ENCODE measurements at regions not wholly inside any gene's neighbourhood (a gene's known extent, or its start where the extent isn't known, plus 50 kb on each side); places are given as distances from the start of the nearest gene placed in this dataset.
"Not testable (repeated sequence)": the region's sequence is repeated elsewhere in the genome, so short reads cannot be mapped to it uniquely, and the experiment has no call there.

DNA sequence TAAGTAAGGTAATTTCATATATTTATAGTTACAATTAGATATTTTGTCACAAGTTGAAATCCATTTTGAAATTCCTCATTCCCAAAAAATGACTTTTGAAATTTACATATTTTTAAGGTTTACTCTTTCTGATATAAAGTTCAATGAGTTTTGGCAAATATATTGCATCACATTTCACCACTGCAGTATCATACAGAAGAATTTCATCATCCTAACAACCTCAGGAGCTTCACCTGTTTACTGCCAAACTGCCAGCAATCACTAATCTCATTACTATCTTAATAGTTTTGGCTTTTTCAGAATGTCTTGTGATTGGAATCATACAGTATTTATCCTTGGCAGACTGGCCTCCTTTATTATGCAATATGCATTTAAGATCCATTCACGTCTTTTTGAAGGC, 1578.9 kb downstream of the REEP3 start:
- no peak for DNase-seq
- no peak for ATAC-seq
- intact Hi-C loops (cut with DNase I, micrococcal nuclease): no loop called here
- Histone ChIP-seq H3K4me1 (ENCODE audit: low read depth) (no peaks in the 10 kb centered on the region), H3K4me3 (no peak overlapping the region), H3K9me3 (no peaks in the 10 kb centered on the region), H3K36me3 (ENCODE audit: low read depth) (no peaks in the 10 kb centered on the region)
- no peak for TF ChIP-seq CTCF (IDR thresholded peaks at IDR 0.05)

GRCh38 chr10:65100881-65101280, 1579.7 kb downstream of the REEP3 start:
- H3K36me3 ChIP-seq (ENCODE audit: low read depth); ATAC-seq; H3K9me3 ChIP-seq; DNase-seq; intact Hi-C loops (cut with DNase I, micrococcal nuclease); H3K4me3 ChIP-seq; H3K4me1 ChIP-seq (ENCODE audit: low read depth): not testable (repeated sequence)

DNA sequence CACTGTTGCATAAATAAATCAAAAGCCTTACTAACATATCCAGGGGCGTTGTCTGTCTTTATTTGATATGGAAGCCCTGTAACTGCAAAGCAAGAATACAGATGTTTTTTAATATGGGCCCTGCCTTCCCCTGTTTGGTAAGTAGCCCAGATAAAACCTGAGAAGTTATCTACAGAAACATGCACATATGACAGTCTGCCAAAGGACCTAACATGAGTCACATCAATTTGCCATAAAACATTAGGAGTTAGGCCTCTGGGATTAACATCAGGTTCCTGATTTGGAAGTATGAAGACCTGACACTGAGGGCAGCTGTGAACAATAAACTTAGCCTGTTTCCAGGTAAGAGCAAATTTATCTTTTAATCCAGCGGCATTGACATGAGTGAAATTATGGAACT, 1588.8 kb downstream of the REEP3 start:
- H3K36me3 ChIP-seq (ENCODE audit: low read depth): no peaks in the 10 kb centered on the region
- DNase-seq (no peak), ATAC-seq (no peak)
- H3K9me3 ChIP-seq: peaks cover 13% of the 10 kb centered on the region
- intact Hi-C loops (cut with DNase I, micrococcal nuclease): no loop called here
- H3K4me1 ChIP-seq (ENCODE audit: low read depth): no peaks in the 10 kb centered on the region
- no peak for TF ChIP-seq CTCF (IDR thresholded peaks at IDR 0.05)
- H3K4me3 ChIP-seq: no peak overlapping the region

- H3K4me3 ChIP-seq; ATAC-seq; H3K9me3 ChIP-seq; H3K4me1 ChIP-seq (ENCODE audit: low read depth); H3K36me3 ChIP-seq (ENCODE audit: low read depth); intact Hi-C loops (cut with DNase I, micrococcal nuclease); DNase-seq: not testable (repeated sequence)
These were observed 1589.9 kb downstream of the REEP3 start for GRCh38 chr10:65111059-65111458.

DNA sequence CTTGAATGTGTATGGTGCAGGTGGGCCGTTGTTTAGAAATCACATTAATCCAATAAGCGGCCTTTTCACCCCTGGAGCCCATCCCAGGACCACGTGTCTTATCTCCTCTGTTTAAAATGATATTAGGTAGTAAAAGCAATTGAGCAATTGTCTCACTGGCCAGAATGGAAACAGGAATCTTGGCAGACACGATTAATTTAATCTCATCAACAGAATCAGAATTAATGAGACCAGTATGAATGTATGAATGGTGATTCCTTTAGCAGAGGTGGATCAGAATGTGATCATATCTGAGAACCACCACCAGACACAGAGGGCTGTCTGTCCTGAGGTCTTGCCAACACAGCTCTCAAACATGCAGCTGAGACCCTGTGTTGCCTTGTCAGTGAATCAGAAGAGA, 1591.4 kb downstream of the REEP3 start:
- intact Hi-C loops (cut with DNase I, micrococcal nuclease): no loop called here
- no peak for TF ChIP-seq CTCF (IDR thresholded peaks at IDR 0.05)
- Histone ChIP-seq H3K9me3 (no peaks in the 10 kb centered on the region), H3K4me1 (ENCODE audit: low read depth) (no peaks in the 10 kb centered on the region), H3K4me3 (no peak overlapping the region), H3K36me3 (ENCODE audit: low read depth) (no peaks in the 10 kb centered on the region)
- ATAC-seq (no peak), DNase-seq (no peak)

DNA sequence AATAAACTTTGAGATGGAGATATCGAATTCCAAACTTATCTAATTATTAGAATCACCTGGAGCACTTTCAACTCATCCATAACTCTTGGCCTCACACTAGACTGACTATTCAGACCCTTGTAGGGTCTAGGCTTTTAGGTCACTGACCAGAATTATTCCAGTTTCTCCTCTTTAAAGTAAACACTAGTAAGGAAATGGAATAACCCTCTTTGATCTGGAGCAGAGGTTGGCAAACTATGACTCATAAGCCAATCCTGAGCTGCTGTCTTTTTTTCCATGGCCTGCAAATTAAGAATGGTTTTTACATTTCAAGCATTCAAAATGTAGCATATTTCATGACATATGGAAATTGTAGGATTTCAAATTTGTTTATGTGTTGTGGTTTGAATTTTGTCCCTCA, 1601.9 kb downstream of the REEP3 start:
- ATAC-seq (no peak), DNase-seq (no peak)
- TF ChIP-seq CTCF (IDR thresholded peaks at IDR 0.05): no peak
- no peak overlapping the region for H3K4me3 ChIP-seq
- no peaks in the 10 kb centered on the region for H3K9me3 ChIP-seq
- intact Hi-C loops (cut with DNase I, micrococcal nuclease): no loop called here
- no peaks in the 10 kb centered on the region for H3K36me3 ChIP-seq (ENCODE audit: low read depth)
- H3K4me1 ChIP-seq (ENCODE audit: low read depth): no peaks in the 10 kb centered on the region

DNA sequence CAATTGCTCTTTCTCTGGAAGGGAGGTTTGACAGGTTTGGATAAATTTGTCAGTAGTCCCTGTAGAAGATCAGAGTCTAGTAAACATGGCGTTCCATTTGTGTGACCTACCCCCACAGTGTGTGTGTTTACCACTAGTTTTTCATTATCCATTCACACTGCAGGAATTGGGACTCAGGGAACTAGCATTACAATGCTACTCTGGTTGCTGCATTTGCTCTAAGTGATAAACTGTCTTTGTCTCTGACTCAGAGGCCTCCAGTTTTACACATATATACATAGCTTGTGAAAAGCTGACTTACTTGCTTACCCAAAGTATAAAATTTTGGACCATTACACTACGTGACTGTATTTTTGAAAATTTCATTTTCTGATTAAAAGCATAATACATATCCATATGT, 1604.0 kb downstream of the REEP3 start:
- DNase-seq (no peak), ATAC-seq (no peak)
- no peak for TF ChIP-seq CTCF (IDR thresholded peaks at IDR 0.05)
- Histone ChIP-seq H3K36me3 (ENCODE audit: low read depth) (no peaks in the 10 kb centered on the region), H3K9me3 (no peaks in the 10 kb centered on the region), H3K4me1 (ENCODE audit: low read depth) (no peaks in the 10 kb centered on the region), H3K4me3 (no peak overlapping the region)
- intact Hi-C loops (cut with DNase I, micrococcal nuclease): no loop called here
